Trophoblast cell (in vitro differentiated cells and primary cell): ENCODE measurements at regions not wholly inside any gene's neighbourhood (a gene's known extent, or its start where the extent isn't known, plus 50 kb on each side); places are given as distances from the start of the nearest gene placed in this dataset.

Experiments
- DNase-seq, 2 donors: peaks; one replicate each; pipeline ENCODE4 v3.0.0-alpha.2; 2016
- H2AFZ ChIP-seq: 2 replicates; pipeline ENCODE4 v1.6.1; 2013; ENCODE audit warnings: low read length, moderate library complexity, mild to moderate bottlenecking; ENCODE audit not compliant: insufficient read depth, poor library complexity
- H2AK5ac ChIP-seq: 2 replicates; pipeline ENCODE4 v1.6.1; 2013; ENCODE audit warnings: mild to moderate bottlenecking, low read length
- H2BK120ac ChIP-seq: 2 replicates; pipeline ENCODE4 v1.6.1; 2013; ENCODE audit warnings: low read length, mild to moderate bottlenecking, moderate library complexity; ENCODE audit not compliant: insufficient read depth, poor library complexity
- H2BK12ac ChIP-seq: 2 replicates; pipeline ENCODE4 v1.6.1; 2013; ENCODE audit warnings: mild to moderate bottlenecking, low read length, moderate library complexity
- H2BK5ac ChIP-seq: 2 replicates; pipeline ENCODE4 v1.6.1; 2013; ENCODE audit warnings: low read length, low read depth, moderate library complexity, mild to moderate bottlenecking; ENCODE audit not compliant: poor library complexity
- H3K14ac ChIP-seq: 2 replicates; pipeline ENCODE4 v1.6.1; 2013; ENCODE audit warnings: mild to moderate bottlenecking, low read length
- H3K18ac ChIP-seq: 2 replicates; pipeline ENCODE4 v1.6.1; 2013; ENCODE audit warnings: mild to moderate bottlenecking, low read length
- H3K23ac ChIP-seq: 2 replicates; pipeline ENCODE4 v1.6.1; 2013; ENCODE audit warnings: low read length
- H3K27ac ChIP-seq: 2 replicates; pipeline ENCODE4 v1.5.1; 2013; ENCODE audit warnings: low read depth, mild to moderate bottlenecking, inconsistent platforms, low read length, moderate library complexity
- H3K27me3 ChIP-seq: 2 replicates; pipeline ENCODE4 v1.6.1; 2013; ENCODE audit warnings: inconsistent platforms, mild to moderate bottlenecking, low read length, moderate library complexity; ENCODE audit not compliant: insufficient read depth
- H3K36me3 ChIP-seq, 2 experiments: 1 replicate in 1 of 2; 2 replicates in 1 of 2; pipeline ENCODE4 v1.6.1; 2013; ENCODE audit warnings: low read length in 2 of 2, mild to moderate bottlenecking in 2 of 2, moderate library complexity in 1 of 2; ENCODE audit not compliant: insufficient read depth in 2 of 2, control insufficient read depth in 1 of 2
- H3K4ac ChIP-seq: 2 replicates; pipeline ENCODE4 v1.6.1; 2013; ENCODE audit warnings: low read depth, mild to moderate bottlenecking, low read length, moderate library complexity
- H3K4me1 ChIP-seq, 2 experiments: 1 replicate in 1 of 2; 2 replicates in 1 of 2; pipeline ENCODE4 v1.6.1; 2013; ENCODE audit warnings: low read length in 2 of 2, mild to moderate bottlenecking in 2 of 2, moderate library complexity in 1 of 2; ENCODE audit not compliant: insufficient read depth in 2 of 2, control insufficient read depth in 1 of 2
- H3K4me2 ChIP-seq: 2 replicates; pipeline ENCODE4 v1.6.1; 2013; ENCODE audit warnings: inconsistent platforms, mild to moderate bottlenecking, low read length, moderate library complexity
- H3K4me3 ChIP-seq: 2 replicates; pipeline ENCODE4 v1.5.1; 2013; ENCODE audit warnings: mild to moderate bottlenecking, low read depth, low read length, inconsistent platforms
- H3K79me1 ChIP-seq: one replicate; pipeline ENCODE4 v1.6.1; 2013; ENCODE audit warnings: low read length
- H3K79me2 ChIP-seq: 2 replicates; pipeline ENCODE4 v1.6.1; 2013; ENCODE audit warnings: low read length, mild to moderate bottlenecking; ENCODE audit not compliant: control insufficient read depth, insufficient read depth, poor library complexity
- H3K9ac ChIP-seq: 2 replicates; pipeline ENCODE4 v1.6.1; 2013; ENCODE audit warnings: mild to moderate bottlenecking, low read length
- H3K9me3 ChIP-seq: 2 replicates; pipeline ENCODE4 v1.6.1; 2013; ENCODE audit warnings: low read depth, mild to moderate bottlenecking, control low read depth, inconsistent platforms, low read length; ENCODE audit not compliant: insufficient read depth
- H4K12ac ChIP-seq: 2 replicates; pipeline ENCODE4 v1.6.1; 2013; ENCODE audit warnings: low read depth, mild to moderate bottlenecking, low read length, moderate library complexity
- H4K8ac ChIP-seq: 2 replicates; pipeline ENCODE4 v1.6.1; 2013; ENCODE audit warnings: low read depth, mild to moderate bottlenecking, low read length, moderate library complexity
- H4K91ac ChIP-seq: one replicate; pipeline ENCODE4 v1.6.1; 2013; ENCODE audit warnings: low read depth, mild to moderate bottlenecking, low read length, moderate library complexity
- WGBS: extraction: QIAGEN DNeasy Blood & Tissue Kit; methylation state at CpG from one replicate; pipeline ENCODE4 v1.1.7; 2013; ENCODE audit warnings: missing lambda C conversion rate; ENCODE audit not compliant: insufficient read length, insufficient coverage; ENCODE audit errors: extremely low coverage; 5-methylcytosine and 5-hydroxymethylcytosine counted together

- H3K4ac ChIP-seq = peak overlapping the region; percentile 64
- H4K91ac ChIP-seq = peak overlapping the region; percentile 98
- H3K4me2 ChIP-seq = no peak overlapping the region
- H3K9ac ChIP-seq = peak overlapping the region; percentile 69
- peak overlapping the region; percentile 98 for H2BK5ac ChIP-seq
- peak overlapping the region; percentile 93 for H3K14ac ChIP-seq
- peak overlapping the region; percentile 83 for H2BK120ac ChIP-seq
- H3K18ac ChIP-seq = peak overlapping the region; percentile 76
- WGBS = no CpG with 5 or more reads among the region's 3 CpGs
- no peak overlapping the region for H2AFZ ChIP-seq
- peaks cover 50% of the 10 kb centered on the region for H3K79me1 ChIP-seq
- H3K23ac ChIP-seq = no peak overlapping the region
- no peaks in the 10 kb centered on the region for H3K27me3 ChIP-seq
- peak overlapping the region; percentile 52 for H4K12ac ChIP-seq
- peak overlapping the region; percentile 98 for H3K27ac ChIP-seq
- H3K36me3 ChIP-seq = no peaks in the 10 kb centered on the region
- H3K4me3 ChIP-seq = no peak overlapping the region
- H3K9me3 ChIP-seq = no peaks in the 10 kb centered on the region
- H3K4me1 ChIP-seq = peaks cover 28 to 30% of the 10 kb centered on the region in 2 experiments
- peaks cover 10% of the 10 kb centered on the region for H3K79me2 ChIP-seq
- H4K8ac ChIP-seq = peak overlapping the region; percentile 83
- DNase-seq = peak; percentile 90 to 93
- H2AK5ac ChIP-seq = peak overlapping the region; percentile 49
- H2BK12ac ChIP-seq = peak overlapping the region; percentile 82
These were observed 64.8 kb upstream of the PLEKHG3 start for GRCh38 chr14:64639340-64639821.

- Histone ChIP-seq H3K9ac (no peak overlapping the region), H2BK12ac (peak overlapping the region; percentile 82), H2BK5ac (peak overlapping the region; percentile 98), H3K79me2 (peaks cover 12% of the 10 kb centered on the region), H3K36me3 (no peaks in the 10 kb centered on the region), H2AFZ (peak overlapping the region; percentile 24), H3K79me1 (peaks cover 60% of the 10 kb centered on the region), H2AK5ac (peak overlapping the region; percentile 90), H3K4me1 (peaks cover 36 to 37% of the 10 kb centered on the region in 2 experiments), H3K18ac (no peak overlapping the region), H3K27me3 (no peaks in the 10 kb centered on the region), H2BK120ac (peak overlapping the region; percentile 83), H3K9me3 (no peaks in the 10 kb centered on the region), H3K4ac (peak overlapping the region; percentile 95), H3K4me3 (no peak overlapping the region), H4K91ac (peak overlapping the region; percentile 98), H4K12ac (no peak overlapping the region), H3K14ac (peak overlapping the region; percentile 94), H3K23ac (no peak overlapping the region), H3K4me2 (no peak overlapping the region), H3K27ac (peak overlapping the region; percentile 98), H4K8ac (peak overlapping the region; percentile 63)
- DNase-seq = no peak
- WGBS = no CpG with 5 or more reads among the region's 1 CpG
These were observed 63.4 kb upstream of the PLEKHG3 start for GRCh38 chr14:64640839-64641238.

GRCh38 chr14:64641760-64642159 lies 62.5 kb upstream of the PLEKHG3 start:
- peaks cover 36 to 40% of the 10 kb centered on the region in 2 experiments for H3K4me1 ChIP-seq
- peak overlapping the region; percentile 33 for H3K27ac ChIP-seq
- no peak overlapping the region for H3K4me3 ChIP-seq
- peak overlapping the region; percentile 97 for H2BK12ac ChIP-seq
- H3K23ac ChIP-seq = no peak overlapping the region
- H2BK120ac ChIP-seq = peak overlapping the region; percentile 93
- DNase-seq = peak in 1 of 2 donors; percentile 65
- peak overlapping the region; percentile 87 for H4K91ac ChIP-seq
- no peak overlapping the region for H3K9ac ChIP-seq
- peaks cover 12% of the 10 kb centered on the region for H3K79me2 ChIP-seq
- peak overlapping the region; percentile 69 for H4K8ac ChIP-seq
- no peak overlapping the region for H3K4me2 ChIP-seq
- peaks cover 61% of the 10 kb centered on the region for H3K79me1 ChIP-seq
- WGBS = no CpG with 5 or more reads among the region's 3 CpGs
- H3K4ac ChIP-seq = peak overlapping the region; percentile 14
- H4K12ac ChIP-seq = no peak overlapping the region
- H3K36me3 ChIP-seq = no peaks in the 10 kb centered on the region
- H3K27me3 ChIP-seq = no peaks in the 10 kb centered on the region
- H2AFZ ChIP-seq = no peak overlapping the region
- H2BK5ac ChIP-seq = peak overlapping the region; percentile 95
- H3K18ac ChIP-seq = no peak overlapping the region
- H3K9me3 ChIP-seq = no peaks in the 10 kb centered on the region
- peak overlapping the region; percentile 84 for H3K14ac ChIP-seq
- peak overlapping the region; percentile 97 for H2AK5ac ChIP-seq

- peak overlapping the region; percentile 99 for H3K27ac ChIP-seq
- peak overlapping the region; percentile 41 for H4K91ac ChIP-seq
- H3K27me3 ChIP-seq = no peaks in the 10 kb centered on the region
- peak overlapping the region; percentile 61 for H2BK12ac ChIP-seq
- no peak overlapping the region for H2AFZ ChIP-seq
- peak; percentile 50 to 72 for DNase-seq
- no peaks in the 10 kb centered on the region for H3K36me3 ChIP-seq
- H2BK5ac ChIP-seq = peak overlapping the region; percentile 61
- H3K4me1 ChIP-seq = peaks cover 26 to 32% of the 10 kb centered on the region in 2 experiments
- H2AK5ac ChIP-seq = no peak overlapping the region
- H3K18ac ChIP-seq = no peak overlapping the region
- H3K23ac ChIP-seq = no peak overlapping the region
- H3K4me3 ChIP-seq = no peak overlapping the region
- no peak overlapping the region for H3K9ac ChIP-seq
- no peak overlapping the region for H3K4me2 ChIP-seq
- peaks cover 9% of the 10 kb centered on the region for H3K79me2 ChIP-seq
- no peak overlapping the region for H2BK120ac ChIP-seq
- H4K8ac ChIP-seq = no peak overlapping the region
- H3K14ac ChIP-seq = no peak overlapping the region
- H4K12ac ChIP-seq = no peak overlapping the region
- no peaks in the 10 kb centered on the region for H3K9me3 ChIP-seq
- peaks cover 54% of the 10 kb centered on the region for H3K79me1 ChIP-seq
- WGBS = no CpG with 5 or more reads among the region's 3 CpGs
- no peak overlapping the region for H3K4ac ChIP-seq
These were observed 60.5 kb upstream of the PLEKHG3 start for GRCh38 chr14:64643709-64644108.
